Suprapubic skin (tissue), 3 donors: ENCODE measurements at regions not wholly inside any gene's neighbourhood (a gene's known extent, or its start where the extent isn't known, plus 50 kb on each side); places are given as distances from the start of the nearest gene placed in this dataset.

Source experiments
- CTCF ChIP-seq, 2 donors: fragments of 200-600 bp in 1 of 2; fragments of 450-650 bp in 1 of 2; sonication (generic) in 1 of 2; IDR thresholded peaks; one replicate each; pipeline ENCODE4 v1.5.1; 2016 to 2019; ENCODE audit warnings: antibody characterized with exemption in 2 of 2, mild to moderate bottlenecking in 1 of 2, moderate library complexity in 1 of 2
- POLR2A ChIP-seq, 2 donors: fragments of 450-650 bp; IDR thresholded peaks; one replicate each; pipeline ENCODE4 v1.6.1; 2017; ENCODE audit warnings: antibody characterized with exemption in 2 of 2, mild to moderate bottlenecking in 2 of 2, moderate library complexity in 2 of 2

DNA sequence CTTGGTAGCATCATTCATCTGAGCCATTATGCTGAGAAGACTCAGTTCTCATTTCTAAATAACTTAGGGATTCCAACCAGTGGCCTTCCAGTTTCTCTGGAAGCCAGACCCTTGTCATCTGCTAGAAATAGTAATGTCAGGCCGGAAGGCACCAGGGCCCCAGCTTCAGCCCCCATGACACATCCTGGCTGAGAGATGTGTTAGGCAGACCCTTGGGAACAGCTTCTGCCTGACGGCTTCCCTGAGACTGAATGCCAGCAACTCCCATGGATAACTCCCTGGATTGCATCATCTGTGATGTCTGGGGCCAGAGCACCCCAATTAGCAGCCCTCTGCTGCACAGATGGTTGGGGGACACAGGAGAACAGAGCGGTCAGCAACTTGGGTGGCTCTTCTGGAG is 583.5 kb upstream of the TBX3 start:
- TF ChIP-seq CTCF (IDR thresholded peaks at IDR 0.05) (no peak), POLR2A (IDR thresholded peaks at IDR 0.05) (no peak)
